Activated CD4-positive, alpha-beta T cell treated with anti-CD3 and anti-CD28 coated beads, Interleukin-2, amount 50 U/mL, for 4 hours (primary cell): ENCODE measurements at regions not wholly inside any gene's neighbourhood (a gene's known extent, or its start where the extent isn't known, plus 50 kb on each side); places are given as distances from the start of the nearest gene placed in this dataset.

Source experiments
- DNase-seq, 2 experiments: peaks; one replicate each; pipeline ENCODE4 v3.0.0-alpha.2; 2020

- DNase-seq, result no peak
These were observed 692.2 kb upstream of the KLHL29 start for GRCh38 chr2:22692746-22693145.

- DNase-seq, result no peak
These were observed 690.7 kb upstream of the KLHL29 start for GRCh38 chr2:22694300-22694699.

GRCh38 chr2:22694856-22695255, 690.1 kb upstream of the KLHL29 start:
- no peak for DNase-seq

GRCh38 chr2:22697054-22697788, 687.8 kb upstream of the KLHL29 start:
- no peak for DNase-seq

GRCh38 chr2:22701561-22702160, 683.3 kb upstream of the KLHL29 start:
- no peak for DNase-seq

- no peak for DNase-seq
These were observed 681.6 kb upstream of the KLHL29 start for GRCh38 chr2:22703286-22703920.

GRCh38 chr2:22719396-22719795, 665.6 kb upstream of the KLHL29 start:
- DNase-seq, result no peak

- DNase-seq, result no peak
These were observed 655.5 kb upstream of the KLHL29 start for GRCh38 chr2:22729466-22729865.

- DNase-seq, result no peak
These were observed 650.5 kb upstream of the KLHL29 start for GRCh38 chr2:22734373-22735045.

- DNase-seq, result no peak
These were observed 647.8 kb upstream of the KLHL29 start for GRCh38 chr2:22737144-22737543.

- DNase-seq, result no peak
These were observed 643.8 kb upstream of the KLHL29 start for GRCh38 chr2:22741216-22741615.

- no peak for DNase-seq
These were observed 636.1 kb upstream of the KLHL29 start for GRCh38 chr2:22748909-22749308.

GRCh38 chr2:22753476-22753875, 631.5 kb upstream of the KLHL29 start:
- DNase-seq, result no peak

- no peak for DNase-seq
These were observed 628.5 kb upstream of the KLHL29 start for GRCh38 chr2:22756276-22757043.

- DNase-seq, result no peak
These were observed 615.5 kb upstream of the KLHL29 start for GRCh38 chr2:22769497-22769896.

GRCh38 chr2:22784566-22784965, 600.4 kb upstream of the KLHL29 start:
- DNase-seq, result no peak

GRCh38 chr2:22786817-22787216, 598.2 kb upstream of the KLHL29 start:
- no peak for DNase-seq

GRCh38 chr2:22787745-22788144, 597.2 kb upstream of the KLHL29 start:
- no peak for DNase-seq

GRCh38 chr2:22788749-22789327, 596.1 kb upstream of the KLHL29 start:
- DNase-seq, result no peak

- DNase-seq, result no peak
These were observed 589.6 kb upstream of the KLHL29 start for GRCh38 chr2:22795287-22795866.

GRCh38 chr2:22798386-22798785, 586.6 kb upstream of the KLHL29 start:
- no peak for DNase-seq

GRCh38 chr2:22800412-22800811, 584.6 kb upstream of the KLHL29 start:
- no peak for DNase-seq
